Medulla oblongata (tissue), 1 donor: ENCODE measurements at regions not wholly inside any gene's neighbourhood (a gene's known extent, or its start where the extent isn't known, plus 50 kb on each side); places are given as distances from the start of the nearest gene placed in this dataset.
"Not testable (repeated sequence)": the region's sequence is repeated elsewhere in the genome, so short reads cannot be mapped to it uniquely, and the experiment has no call there.

Experiments
- DNase-seq: peaks from one replicate; pipeline ENCODE4 v3.0.0-alpha.2; 2015; ENCODE audit errors: extremely low spot score

GRCh38 chr21:27034796-27035195 is 67.9 kb upstream of the ADAMTS5 start:
- no peak for DNase-seq

DNA sequence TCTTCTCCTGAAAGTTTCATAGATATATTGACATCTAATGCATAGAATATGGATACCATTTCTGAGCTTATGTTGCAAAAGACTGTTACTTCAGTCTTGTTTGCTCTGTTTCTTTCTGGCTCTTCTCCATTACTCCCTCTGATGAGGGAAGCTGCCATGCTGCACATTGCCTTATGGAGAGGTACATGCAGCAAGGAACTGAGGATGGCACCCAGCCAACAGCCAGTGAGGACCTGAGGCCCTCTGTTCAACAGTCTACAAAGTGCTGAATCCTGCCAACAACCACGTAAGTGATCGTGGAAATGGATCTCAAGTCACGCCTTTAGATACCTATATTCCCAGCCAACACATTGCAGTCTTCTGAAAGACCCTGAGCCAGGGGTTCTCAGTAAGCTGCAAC is 66.6 kb upstream of the ADAMTS5 start:
- DNase-seq: no peak

GRCh38 chr21:27026501-27026900 is 59.6 kb upstream of the ADAMTS5 start:
- DNase-seq: no peak

- not testable (repeated sequence) for DNase-seq
These were observed 58.8 kb upstream of the ADAMTS5 start for GRCh38 chr21:27025708-27026107.

- DNase-seq: no peak
These were observed 58.1 kb upstream of the ADAMTS5 start for GRCh38 chr21:27024971-27025370.

DNA sequence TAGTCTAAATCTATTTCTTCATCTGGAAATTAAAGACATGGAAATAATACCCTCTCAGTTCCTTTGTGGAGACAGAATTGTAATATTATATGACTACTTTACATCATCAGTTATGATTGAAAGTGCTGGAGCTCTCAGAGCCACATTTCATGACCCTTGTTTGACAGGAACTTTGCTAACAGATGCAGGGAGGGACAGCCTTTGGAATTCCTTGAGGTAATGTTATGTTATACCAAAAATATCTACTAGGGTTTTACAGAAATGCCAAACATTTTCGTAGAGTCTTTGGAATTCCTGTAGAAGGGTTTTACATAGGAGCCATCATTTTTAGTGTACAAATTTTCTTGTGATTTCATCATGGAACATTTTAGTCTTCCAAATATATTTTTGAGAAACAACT is 57.4 kb upstream of the ADAMTS5 start:
- DNase-seq: no peak

- no peak for DNase-seq
These were observed 56.3 kb upstream of the ADAMTS5 start for GRCh38 chr21:27023186-27023585.

GRCh38 chr21:27021801-27022200 is 54.9 kb upstream of the ADAMTS5 start:
- no peak for DNase-seq

- no peak for DNase-seq
These were observed 54.2 kb upstream of the ADAMTS5 start for GRCh38 chr21:27021046-27021445.

GRCh38 chr21:27017246-27017645 is 50.4 kb upstream of the ADAMTS5 start:
- no peak for DNase-seq
